ENCODE measurements at regions not wholly inside any gene's neighbourhood (a gene's known extent, or its start where the extent isn't known, plus 50 kb on each side); places are given as distances from the start of the nearest gene placed in this dataset.

DNA sequence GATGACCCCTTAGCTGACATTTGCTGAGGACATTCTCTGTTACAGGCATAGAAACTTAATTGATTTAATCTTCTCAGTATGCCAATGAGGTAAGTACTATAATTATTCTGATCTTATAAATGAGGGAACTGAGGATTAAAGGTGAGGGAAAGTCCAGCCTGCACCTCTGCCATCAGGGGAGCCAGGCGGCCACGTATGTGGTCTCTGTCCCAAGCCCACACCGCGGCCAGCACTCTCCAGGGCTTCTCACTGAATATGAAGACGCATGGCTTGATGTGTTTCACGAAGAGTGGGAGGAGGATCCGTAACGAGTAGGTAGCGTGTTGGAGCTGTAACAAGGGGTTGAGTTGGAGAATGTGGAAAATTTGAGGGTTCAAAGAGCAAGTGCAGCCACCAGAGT, 154.4 kb downstream of the TMEM18 start:
- TF ChIP-seq POLR2A (IDR thresholded peaks at IDR 0.05): no peak
- TF ChIP-seq, protein P1, sequence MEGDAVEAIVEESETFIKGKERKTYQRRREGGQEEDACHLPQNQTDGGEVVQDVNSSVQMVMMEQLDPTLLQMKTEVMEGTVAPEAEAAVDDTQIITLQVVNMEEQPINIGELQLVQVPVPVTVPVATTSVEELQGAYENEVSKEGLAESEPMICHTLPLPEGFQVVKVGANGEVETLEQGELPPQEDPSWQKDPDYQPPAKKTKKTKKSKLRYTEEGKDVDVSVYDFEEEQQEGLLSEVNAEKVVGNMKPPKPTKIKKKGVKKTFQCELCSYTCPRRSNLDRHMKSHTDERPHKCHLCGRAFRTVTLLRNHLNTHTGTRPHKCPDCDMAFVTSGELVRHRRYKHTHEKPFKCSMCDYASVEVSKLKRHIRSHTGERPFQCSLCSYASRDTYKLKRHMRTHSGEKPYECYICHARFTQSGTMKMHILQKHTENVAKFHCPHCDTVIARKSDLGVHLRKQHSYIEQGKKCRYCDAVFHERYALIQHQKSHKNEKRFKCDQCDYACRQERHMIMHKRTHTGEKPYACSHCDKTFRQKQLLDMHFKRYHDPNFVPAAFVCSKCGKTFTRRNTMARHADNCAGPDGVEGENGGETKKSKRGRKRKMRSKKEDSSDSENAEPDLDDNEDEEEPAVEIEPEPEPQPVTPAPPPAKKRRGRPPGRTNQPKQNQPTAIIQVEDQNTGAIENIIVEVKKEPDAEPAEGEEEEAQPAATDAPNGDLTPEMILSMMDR (IDR thresholded peaks at IDR 0.05): no peak
